ENCODE measurements at regions not wholly inside any gene's neighbourhood (a gene's known extent, or its start where the extent isn't known, plus 50 kb on each side); places are given as distances from the start of the nearest gene placed in this dataset.

- TF ChIP-seq, protein P1, sequence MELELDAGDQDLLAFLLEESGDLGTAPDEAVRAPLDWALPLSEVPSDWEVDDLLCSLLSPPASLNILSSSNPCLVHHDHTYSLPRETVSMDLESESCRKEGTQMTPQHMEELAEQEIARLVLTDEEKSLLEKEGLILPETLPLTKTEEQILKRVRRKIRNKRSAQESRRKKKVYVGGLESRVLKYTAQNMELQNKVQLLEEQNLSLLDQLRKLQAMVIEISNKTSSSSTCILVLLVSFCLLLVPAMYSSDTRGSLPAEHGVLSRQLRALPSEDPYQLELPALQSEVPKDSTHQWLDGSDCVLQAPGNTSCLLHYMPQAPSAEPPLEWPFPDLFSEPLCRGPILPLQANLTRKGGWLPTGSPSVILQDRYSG (CRISPR knock-in tag; IDR thresholded peaks at IDR 0.05) = no peak
- TF ChIP-seq ZBTB20 (CRISPR knock-in tag; IDR thresholded peaks at IDR 0.05; ENCODE audit: borderline replicate concordance, low read depth) (no peak), MAFG (CRISPR knock-in tag; IDR thresholded peaks at IDR 0.05) (no peak), NFIC (IDR thresholded peaks at IDR 0.05; ENCODE audit: low read length) (no peak), ZNF580 (CRISPR knock-in tag; IDR thresholded peaks at IDR 0.05; ENCODE audit: borderline replicate concordance, low read depth) (no peak), ZBTB14 (CRISPR knock-in tag; IDR thresholded peaks at IDR 0.05) (no peak)
- TF ChIP-seq, protein P2, sequence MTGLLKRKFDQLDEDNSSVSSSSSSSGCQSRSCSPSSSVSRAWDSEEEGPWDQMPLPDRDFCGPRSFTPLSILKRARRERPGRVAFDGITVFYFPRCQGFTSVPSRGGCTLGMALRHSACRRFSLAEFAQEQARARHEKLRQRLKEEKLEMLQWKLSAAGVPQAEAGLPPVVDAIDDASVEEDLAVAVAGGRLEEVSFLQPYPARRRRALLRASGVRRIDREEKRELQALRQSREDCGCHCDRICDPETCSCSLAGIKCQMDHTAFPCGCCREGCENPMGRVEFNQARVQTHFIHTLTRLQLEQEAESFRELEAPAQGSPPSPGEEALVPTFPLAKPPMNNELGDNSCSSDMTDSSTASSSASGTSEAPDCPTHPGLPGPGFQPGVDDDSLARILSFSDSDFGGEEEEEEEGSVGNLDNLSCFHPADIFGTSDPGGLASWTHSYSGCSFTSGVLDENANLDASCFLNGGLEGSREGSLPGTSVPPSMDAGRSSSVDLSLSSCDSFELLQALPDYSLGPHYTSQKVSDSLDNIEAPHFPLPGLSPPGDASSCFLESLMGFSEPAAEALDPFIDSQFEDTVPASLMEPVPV (CRISPR knock-in tag; IDR thresholded peaks at IDR 0.05) = no peak
These were observed 1101.0 kb upstream of the PCDH7 start (continued) for GRCh38 chr4:29619168-29619567.

DNA sequence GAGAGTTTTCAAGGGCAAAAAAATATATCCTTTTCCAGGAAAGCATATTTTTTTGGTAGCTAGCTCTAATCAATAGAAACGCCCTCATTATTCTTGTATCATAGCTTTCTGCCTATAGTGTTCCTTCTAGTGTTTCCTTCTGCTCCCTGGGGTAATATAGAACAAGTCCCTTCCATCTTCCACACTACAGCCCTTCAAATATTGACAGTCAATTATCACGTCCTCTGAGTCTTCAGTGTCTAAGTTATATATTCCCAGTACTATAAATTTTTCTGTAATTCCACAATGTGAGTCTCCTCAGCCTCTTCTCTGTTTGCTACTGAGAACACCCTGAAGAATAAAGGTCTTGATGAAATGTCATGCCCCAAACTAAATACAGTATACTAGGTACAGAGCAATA is 1088.0 kb upstream of the PCDH7 start:
- H3K9me3 ChIP-seq (ENCODE audit: low read length) = peaks cover 67% of the 10 kb centered on the region
- ChIA-PET CTCF (ENCODE audit: low intra/inter-chr PET ratio, low total read pairs) (no interaction called here), POLR2A (no interaction called here)
- H3K79me2 ChIP-seq (ENCODE audit: insufficient read depth, low read length) = no peaks in the 10 kb centered on the region
- no peak overlapping the region for H3K4me3 ChIP-seq (replicated peaks in 1 of 3; ENCODE audit: insufficient read depth in 1 of 3, low read depth in 2 of 3, low read length in 3 of 3)
- no peaks in the 10 kb centered on the region for H3K27me3 ChIP-seq (ENCODE audit: control insufficient read depth in 1 of 2, insufficient read depth in 2 of 2, low read length in 2 of 2)
- no peak overlapping the region for H3K4me2 ChIP-seq (ENCODE audit: low read depth, low read length)
- ATAC-seq (no peak), DNase-seq (ENCODE audit: low spot score) (no peak), FAIRE-seq (no peak)
- no peak overlapping the region for H3K27ac ChIP-seq (ENCODE audit: extremely low read length, insufficient read depth, low read length)
- no peak overlapping the region for H3K9ac ChIP-seq (ENCODE audit: insufficient read depth, low read depth, low read length)
- 0% methylated on average over 2 of the region's 2 CpGs for WGBS (ENCODE audit: low lambda C conversion rate)
- H4K20me1 ChIP-seq (ENCODE audit: insufficient read depth, low read length) = no peaks in the 10 kb centered on the region
- no TSS peak for BruUV-seq (replicated peaks)
- intact Hi-C loops (cut with micrococcal nuclease; ENCODE audit: unreplicated experiment) (no loop called here), in situ Hi-C loops (cut with HindIII; ENCODE audit: extremely low pct_ligation_motif_present, low pct_unique_long_range_greater_than_20kb) (no loop called here)
- H3K36me3 ChIP-seq (replicated peaks in 1 of 2; ENCODE audit: control insufficient read depth in 1 of 2, insufficient read depth in 2 of 2, low read length in 2 of 2) = no peaks in the 10 kb centered on the region
- H3K4me1 ChIP-seq (ENCODE audit: insufficient read depth, low read length) = no peaks in the 10 kb centered on the region
- H2AFZ ChIP-seq (ENCODE audit: low read length) = no peak overlapping the region
- TF ChIP-seq SCMH1 (CRISPR knock-in tag; IDR thresholded peaks at IDR 0.05; ENCODE audit: borderline replicate concordance) (no peak), IRF1 (CRISPR knock-in tag; IDR thresholded peaks at IDR 0.05; ENCODE audit: low read depth) (no peak), REPIN1 (CRISPR knock-in tag; IDR thresholded peaks at IDR 0.05; ENCODE audit: borderline replicate concordance, low read depth) (no peak), AKAP8 (CRISPR knock-in tag; IDR thresholded peaks at IDR 0.05) (no peak), MLLT10 (CRISPR knock-in tag; IDR thresholded peaks at IDR 0.05) (no peak), ZNF484 (CRISPR knock-in tag; IDR thresholded peaks at IDR 0.05; ENCODE audit: borderline replicate concordance, low read depth) (no peak), ZNF7 (CRISPR knock-in tag; IDR thresholded peaks at IDR 0.05) (no peak), JUNB (CRISPR knock-in tag; IDR thresholded peaks at IDR 0.05; ENCODE audit: borderline replicate concordance) (no peak), ZSCAN22 (CRISPR knock-in tag; IDR thresholded peaks at IDR 0.05) (no peak)
- TF ChIP-seq, protein P3, sequence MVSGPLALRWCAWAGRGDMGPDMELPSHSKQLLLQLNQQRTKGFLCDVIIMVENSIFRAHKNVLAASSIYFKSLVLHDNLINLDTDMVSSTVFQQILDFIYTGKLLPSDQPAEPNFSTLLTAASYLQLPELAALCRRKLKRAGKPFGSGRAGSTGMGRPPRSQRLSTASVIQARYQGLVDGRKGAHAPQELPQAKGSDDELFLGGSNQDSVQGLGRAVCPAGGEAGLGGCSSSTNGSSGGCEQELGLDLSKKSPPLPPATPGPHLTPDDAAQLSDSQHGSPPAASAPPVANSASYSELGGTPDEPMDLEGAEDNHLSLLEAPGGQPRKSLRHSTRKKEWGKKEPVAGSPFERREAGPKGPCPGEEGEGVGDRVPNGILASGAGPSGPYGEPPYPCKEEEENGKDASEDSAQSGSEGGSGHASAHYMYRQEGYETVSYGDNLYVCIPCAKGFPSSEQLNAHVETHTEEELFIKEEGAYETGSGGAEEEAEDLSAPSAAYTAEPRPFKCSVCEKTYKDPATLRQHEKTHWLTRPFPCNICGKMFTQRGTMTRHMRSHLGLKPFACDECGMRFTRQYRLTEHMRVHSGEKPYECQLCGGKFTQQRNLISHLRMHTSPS (CRISPR knock-in tag; IDR thresholded peaks at IDR 0.05; ENCODE audit: low read depth) = no peak
